ENCODE measurements at regions not wholly inside any gene's neighbourhood (a gene's known extent, or its start where the extent isn't known, plus 50 kb on each side); places are given as distances from the start of the nearest gene placed in this dataset.

DNA sequence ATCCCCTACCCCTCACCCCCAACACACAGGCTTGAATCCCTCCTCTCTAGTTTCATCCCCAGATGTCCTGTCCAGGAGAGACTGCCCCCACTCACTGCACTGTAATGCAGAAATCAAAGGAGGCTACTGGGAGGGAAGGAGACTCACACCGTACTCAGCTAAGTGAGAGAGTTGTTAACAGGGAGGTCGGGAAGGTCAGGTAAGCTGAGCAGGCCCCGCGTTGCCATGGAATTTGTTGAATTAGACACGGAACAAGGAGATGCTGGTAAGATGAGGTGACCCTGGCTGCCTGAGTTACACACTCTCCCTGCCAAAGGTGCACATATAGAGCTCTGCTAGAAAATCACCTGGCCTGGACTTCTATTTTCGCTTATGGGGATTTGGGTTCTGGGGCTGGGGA, 197.9 kb downstream of the NXPE2 start:
- no peak for DNase-seq (ENCODE audit: low read depth, low spot score)

DNA sequence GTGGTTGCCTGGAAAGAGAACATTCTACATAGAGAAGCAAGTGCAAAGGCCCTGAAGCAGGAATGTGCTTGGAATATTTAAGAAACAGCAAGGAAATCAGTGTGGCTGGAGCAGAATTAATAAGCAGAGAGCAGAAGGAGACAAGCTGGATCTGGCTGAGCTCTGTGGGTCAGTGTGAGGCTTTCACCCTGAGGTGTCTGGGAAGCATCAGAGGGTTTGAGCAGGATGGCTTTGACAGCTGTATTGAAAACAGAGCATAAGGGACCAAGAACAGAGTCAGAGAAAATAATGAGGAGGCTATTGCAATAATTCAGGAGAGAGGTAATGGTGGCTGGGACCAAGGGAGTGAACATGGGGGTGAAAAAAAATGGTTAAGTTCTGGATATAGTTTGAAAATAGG, 199.6 kb downstream of the NXPE2 start:
- no peak for DNase-seq (ENCODE audit: low read depth, low spot score)

DNA sequence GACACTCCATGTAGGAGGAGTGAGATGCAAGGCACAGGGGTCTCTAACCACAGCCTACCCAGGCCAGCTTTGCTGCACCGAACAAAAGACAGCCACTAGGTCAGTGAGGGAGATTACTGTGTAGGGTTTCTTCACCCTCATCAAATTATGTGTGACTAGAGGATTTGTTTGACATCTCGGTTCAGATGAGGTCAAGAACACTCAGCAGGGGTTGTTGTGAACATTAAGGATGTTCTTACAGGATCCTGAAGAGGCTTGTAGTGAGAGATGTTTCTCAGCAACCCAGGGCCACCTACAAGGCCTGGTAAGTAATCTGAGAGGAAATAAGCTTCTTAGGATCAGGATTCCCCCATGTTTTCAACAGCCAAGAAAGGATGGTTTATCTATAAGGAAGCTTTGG, 202.1 kb downstream of the NXPE2 start:
- DNase-seq (ENCODE audit: low read depth, low spot score): no peak

DNA sequence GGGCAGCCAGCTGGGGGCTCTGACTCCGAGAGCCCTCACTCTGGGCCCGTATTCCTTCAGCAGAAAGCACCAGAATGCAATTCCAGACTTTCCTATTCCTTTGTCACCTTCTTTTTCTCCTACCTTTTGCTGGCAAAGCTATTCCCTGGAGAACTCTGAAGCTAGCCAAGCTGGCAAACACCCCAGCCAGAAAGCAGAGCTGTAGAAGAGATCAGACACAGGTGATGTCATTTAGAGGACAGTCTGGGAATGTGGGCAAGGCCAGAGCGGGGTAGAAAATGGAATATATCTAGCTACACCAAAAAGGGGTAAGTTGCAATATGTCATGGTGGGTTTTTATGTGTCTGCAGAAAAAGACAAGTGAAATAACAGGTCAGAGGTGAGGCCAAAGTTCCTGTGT, 205.1 kb downstream of the NXPE2 start:
- DNase-seq (ENCODE audit: low read depth, low spot score): no peak

DNA sequence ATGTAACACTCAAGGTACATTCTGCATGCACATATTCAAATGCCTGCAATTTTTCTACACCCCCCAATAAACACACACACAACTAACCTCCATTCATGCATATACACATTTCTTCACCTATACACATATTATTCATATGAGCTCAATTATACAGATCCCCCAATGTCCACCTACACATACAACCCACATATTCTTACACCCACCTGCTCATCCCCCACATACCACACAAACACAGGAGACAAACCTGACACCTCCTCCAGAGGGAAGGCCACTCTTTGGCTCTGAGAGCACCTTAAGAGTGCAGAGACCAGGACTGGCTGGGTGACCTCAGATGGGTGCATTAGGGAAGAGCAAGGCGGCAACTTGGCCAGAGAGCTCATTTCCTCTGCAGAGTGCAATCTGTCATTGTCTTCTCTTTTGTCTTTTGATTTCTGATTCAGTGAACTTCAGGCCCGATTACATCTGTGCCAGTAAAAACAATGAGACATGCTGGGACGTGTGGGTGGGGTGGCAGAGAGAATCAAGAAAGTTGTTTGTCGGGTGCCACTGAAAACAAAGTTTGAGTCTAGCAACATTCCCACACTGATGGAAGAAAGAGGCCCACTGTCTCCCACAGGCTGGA, 208.4 kb downstream of the NXPE2 start:
- DNase-seq (ENCODE audit: low read depth, low spot score): no peak

DNA sequence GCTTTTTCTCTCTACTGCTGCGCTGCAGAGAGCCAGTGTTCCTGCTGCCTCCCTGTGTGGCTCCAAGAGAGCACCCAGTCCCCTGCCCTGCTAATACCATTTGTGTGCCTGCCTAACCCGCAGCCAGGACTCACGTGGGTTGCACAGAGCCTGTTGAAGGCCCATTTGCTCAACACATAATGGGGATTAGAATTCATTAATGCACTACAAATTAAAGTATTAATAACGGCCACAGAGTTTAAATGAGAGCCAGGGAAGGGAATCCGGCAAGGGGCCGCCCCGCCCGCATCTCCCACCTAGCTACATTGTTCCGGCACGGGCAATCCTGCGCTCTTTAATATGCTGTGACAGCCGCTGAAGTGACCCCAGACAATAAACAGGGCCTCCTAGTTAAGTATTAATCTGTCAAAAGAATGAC, 211.3 kb downstream of the NXPE2 start:
- no peak for DNase-seq (ENCODE audit: low read depth, low spot score)

DNA sequence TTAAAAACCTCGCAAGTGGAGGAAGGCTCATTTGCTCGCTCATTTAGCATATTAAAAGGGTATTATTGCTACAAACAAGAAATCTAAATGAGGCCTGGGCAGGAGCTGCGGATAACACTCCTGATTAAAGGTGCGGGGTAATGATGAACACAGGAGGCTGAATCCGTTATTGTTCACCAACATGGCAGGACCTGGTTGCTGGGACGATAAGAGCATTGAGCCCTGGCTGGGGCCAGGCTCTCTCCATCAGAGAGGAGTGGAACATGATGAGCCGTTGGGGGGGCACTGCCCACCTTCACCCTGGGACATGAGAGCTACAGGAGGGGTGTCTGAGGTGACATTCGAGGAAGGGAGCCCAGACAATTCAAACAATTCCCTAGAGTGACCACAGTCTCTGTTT, 211.7 kb downstream of the NXPE2 start:
- DNase-seq (ENCODE audit: low read depth, low spot score): no peak

DNA sequence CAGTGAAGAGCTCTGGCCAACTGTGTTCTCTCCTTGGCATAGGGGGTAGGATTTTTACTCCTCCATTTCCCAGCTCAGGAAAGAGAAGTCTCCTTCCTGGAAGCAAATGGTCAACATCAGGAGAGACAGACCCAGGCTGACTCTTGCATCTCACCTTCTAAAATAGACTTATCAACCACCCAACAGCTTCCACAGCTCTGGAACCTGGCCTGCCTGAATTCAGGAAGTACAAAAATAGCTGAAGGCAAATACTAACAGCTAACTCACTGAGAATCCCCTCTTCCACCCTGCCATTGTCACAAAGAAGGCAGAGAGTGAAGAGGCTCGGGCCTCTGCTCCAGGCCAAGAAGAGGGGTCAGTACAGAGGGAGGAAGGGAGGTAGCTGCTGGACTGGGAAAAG, 213.6 kb downstream of the NXPE2 start:
- no peak for DNase-seq (ENCODE audit: low read depth, low spot score)

DNA sequence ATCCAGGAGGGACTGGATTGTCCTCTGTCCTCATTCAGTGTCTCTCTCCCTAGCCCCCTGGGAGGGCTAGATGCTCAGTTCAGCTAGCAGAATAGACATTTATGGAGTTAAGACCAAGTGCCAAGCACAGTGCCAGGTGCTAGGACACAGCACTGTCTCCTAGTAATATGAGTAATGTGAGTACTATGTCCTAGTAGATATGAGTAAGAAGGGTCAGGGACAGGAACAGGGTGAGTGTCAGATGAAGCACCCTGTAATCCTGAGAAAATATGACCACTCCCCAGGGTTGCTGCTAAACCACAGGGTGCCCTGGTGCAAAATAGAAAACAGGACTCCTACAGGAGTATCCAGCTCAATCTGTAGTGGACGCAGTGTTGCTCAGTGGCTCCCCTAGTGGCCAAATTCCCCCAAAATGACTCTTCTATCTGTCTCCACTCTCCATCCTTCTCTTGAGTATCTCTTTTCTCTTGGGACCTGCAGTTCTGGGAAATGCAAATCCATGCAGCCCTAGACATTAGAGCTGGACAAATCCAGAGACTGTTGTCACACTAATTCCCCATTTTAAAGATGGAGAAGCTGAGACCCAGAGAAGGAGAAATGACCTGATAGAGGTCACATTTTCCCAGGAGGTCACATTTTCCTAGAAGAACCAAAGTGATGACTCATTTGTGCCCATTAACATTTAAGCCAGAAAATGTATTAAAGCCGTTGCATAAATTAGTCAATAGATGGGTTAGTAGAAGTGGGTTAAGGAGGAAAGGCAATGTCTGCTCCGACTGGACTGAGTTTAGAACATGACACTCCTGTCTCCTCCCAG, 214.3 kb downstream of the NXPE2 start:
- no peak for DNase-seq (ENCODE audit: low read depth, low spot score)

DNA sequence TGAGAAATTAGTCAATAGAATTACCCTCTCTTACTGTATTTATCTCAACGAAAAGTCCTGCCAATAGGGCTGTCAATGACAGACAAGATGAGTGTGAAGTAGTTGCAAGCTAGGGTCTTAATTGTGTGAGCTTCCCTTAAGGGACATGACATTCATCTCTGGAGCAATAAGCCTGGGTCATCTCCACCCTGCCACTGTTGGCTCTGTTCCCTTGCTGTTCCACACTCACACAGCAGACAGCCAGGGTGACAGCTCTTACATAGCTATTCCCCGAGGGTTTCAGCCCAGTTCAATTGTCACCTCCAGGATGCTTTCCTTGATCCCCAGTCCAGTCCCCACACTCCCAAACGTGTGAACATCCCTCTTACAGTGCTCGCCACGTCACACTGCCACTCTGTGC, 215.0 kb downstream of the NXPE2 start:
- DNase-seq (ENCODE audit: low read depth, low spot score): no peak

DNA sequence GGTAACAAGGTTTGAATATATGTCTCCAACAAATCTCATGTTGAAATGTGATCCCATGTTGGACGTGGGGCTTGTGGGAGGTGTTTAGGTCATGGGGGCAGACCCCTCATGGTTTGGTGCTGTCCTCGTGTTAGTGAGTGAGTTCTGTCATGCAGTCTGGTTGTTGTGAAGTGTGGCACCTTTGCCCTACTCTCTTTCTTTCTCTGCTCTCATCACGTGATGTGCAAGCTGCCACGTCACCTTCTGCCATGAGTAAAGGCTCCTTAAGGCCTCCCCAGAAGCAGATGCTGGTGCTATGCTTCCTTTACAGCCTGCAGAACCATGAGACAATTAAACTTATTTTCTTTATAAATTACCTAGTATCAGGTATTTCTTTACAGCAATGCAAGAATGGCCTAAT, 218.3 kb downstream of the NXPE2 start:
- no peak for DNase-seq (ENCODE audit: low read depth, low spot score)

DNA sequence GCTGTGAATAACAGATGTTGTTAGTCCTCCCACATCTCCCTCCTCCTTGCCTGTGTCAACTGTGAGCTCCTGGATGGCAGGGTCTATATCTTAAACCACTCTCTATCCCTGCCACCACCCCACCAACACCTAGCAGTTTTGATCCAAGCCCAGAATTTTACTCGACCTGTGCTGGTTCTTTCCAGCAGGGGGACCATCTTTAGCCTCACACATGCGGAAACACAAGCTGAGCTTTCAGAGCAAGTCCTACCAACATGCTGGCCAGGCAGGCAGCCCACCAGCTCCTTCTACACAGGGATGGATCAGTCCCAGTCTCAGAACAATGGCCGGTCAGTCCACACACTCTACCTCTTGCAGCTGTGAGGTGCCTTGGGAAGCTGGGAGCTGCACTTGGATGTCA, 231.5 kb downstream of the NXPE2 start:
- no peak for DNase-seq (ENCODE audit: low read depth, low spot score)

DNA sequence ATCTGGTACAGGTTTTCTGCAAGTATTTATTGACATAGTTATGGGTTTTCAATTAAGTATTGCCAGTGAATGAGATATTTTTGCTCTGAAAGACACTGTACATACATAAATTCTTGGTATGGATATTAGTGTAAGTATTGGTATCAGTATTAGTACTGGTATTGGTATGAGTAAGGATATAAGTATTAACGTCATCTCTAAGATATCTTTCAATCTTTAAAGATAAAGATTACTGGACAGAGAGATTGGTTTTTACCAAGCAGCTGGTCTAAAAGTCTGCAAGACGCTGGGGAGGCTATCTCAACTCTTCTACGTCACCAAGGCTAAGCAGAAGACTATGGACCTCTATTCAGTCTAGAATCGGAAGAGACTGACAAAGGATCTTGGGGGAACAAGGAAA, 234.5 kb downstream of the NXPE2 start:
- DNase-seq (ENCODE audit: low read depth, low spot score): no peak

DNA sequence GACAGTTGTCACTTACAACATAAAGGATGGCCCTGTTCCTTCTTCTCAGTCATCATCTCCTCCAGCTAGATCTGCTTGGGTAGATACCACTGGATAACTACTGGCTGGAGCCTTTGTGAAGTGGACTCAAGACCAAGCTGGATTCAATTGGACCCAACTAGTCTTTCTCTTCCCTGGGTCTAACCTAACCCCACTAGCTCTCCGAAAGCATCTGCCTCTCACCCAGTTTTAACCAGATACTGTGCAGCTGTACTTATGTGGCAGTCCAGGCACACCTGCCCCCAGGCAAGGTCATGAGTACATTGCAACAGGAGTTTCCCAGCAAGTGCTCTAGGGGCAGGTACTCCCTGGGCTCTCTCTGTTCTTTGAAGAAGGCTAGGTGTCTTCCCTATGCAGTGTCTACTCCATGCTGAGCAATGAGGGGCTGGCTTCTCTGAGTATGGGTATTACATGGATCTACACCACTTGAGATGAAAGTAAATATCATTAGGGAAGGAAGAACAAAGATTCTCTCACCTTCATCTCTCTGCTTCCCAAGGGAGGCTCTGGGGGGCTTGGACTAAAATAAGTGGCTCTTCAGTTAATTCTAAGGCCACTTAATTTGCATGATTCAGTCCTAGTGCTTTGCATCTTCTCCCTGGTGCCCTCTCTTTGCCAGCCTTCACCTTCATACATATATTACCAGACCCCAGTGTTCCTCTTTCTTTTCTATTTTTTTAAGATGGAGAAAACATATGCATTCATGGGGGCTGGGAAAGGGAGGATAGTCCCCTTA, 236.1 kb downstream of the NXPE2 start:
- no peak for DNase-seq (ENCODE audit: low read depth, low spot score)

DNA sequence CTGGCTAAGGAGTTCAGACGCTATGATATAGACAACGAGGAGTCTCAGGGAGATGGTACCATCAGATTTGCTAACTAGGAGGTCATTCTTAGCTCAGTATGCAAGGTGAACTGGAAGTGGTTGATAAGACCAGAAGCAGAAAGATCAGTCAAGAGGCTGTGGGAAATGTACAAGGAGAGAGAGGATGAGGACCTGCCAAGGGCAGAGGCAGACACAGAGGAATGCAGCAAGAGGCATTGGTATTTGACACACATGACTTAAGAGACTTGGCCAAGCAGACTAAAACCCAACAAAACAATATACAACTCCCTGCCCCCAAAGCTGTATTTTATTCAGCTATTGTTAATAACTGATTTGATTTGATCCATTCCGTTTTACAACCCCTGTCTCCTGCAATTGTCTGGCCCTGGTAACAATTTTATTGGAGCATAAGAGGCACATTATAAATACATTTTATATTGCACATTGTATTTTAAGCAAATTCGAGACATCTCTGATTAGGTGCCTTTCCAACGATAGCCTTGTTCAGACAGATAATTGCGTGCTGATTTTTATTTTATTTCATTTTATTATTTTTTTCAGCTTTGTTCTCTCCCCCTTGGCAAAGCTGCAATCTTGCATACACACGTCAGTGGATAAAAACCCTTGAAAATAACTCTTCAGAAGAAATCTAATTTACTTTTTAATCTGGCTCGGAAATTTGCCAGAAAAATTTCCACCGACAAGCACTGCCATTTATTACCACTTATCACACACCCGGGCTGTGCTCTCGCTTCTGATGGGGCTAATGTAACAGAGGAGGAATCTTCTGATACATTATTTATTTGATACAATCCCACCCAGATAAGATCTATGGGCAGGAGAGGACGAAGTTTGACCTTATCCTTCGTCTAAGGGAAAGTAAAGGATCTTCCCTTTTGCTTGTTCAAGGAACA, 237.8 kb downstream of the NXPE2 start:
- DNase-seq (ENCODE audit: low read depth, low spot score): no peak

DNA sequence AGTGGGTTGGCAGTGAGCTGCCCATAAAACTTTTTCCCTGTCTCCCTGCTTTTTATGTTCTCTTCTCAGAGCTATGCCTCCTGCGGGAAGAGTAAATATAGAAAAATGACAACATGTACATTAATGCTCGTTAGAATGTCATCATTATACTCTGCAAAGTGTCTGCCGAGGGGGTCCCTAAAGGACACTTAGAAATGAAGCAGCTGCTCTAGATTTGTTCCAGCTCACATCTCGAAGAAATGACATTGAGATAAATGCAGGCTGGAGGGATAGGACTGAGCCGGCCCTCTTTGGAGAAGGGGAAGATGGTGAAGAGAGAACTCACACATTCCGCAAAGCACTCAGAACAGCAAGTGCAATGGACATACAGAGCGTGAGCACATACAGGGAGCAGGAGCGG, 240.0 kb downstream of the NXPE2 start:
- no peak for DNase-seq (ENCODE audit: low read depth, low spot score)

DNA sequence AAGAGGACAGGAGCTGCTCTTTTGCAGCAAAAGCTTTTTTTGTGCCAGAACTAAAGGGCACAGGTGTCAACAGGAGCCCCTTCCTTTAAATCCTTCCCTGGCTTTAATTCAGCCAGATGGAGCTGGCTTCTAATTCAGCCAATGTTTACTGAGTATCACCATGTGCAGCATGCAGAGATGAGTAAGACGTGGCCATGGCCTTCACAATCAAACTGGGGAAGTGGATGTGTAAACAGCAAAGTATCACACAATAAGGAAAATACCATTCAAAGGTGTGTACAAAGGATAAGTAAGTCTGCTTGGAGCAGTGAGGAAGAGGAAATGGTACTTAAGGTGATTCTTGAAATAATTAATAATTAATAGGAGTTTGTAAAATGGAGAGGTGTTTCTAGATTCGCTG, 243.4 kb downstream of the NXPE2 start:
- DNase-seq (ENCODE audit: low read depth, low spot score): no peak

DNA sequence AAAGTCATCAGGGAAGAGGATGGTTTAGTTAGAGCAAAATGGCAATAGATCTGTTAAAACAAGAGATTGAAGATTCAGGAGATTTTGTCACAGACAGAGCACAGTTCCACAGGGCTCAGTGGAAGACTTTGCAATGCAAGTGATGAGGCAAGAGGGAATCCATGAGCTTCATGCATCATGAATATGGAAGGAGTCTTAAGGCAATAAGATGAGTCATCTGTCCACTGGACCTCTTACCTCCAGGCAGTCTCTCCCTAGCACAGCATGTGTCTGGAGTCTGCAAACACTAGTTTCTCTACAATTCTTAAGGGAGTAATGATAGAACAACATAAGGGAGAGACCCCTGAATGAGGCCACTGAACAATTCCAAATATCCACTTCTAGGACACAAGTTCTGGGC, 245.7 kb downstream of the NXPE2 start:
- DNase-seq (ENCODE audit: low read depth, low spot score): no peak

DNA sequence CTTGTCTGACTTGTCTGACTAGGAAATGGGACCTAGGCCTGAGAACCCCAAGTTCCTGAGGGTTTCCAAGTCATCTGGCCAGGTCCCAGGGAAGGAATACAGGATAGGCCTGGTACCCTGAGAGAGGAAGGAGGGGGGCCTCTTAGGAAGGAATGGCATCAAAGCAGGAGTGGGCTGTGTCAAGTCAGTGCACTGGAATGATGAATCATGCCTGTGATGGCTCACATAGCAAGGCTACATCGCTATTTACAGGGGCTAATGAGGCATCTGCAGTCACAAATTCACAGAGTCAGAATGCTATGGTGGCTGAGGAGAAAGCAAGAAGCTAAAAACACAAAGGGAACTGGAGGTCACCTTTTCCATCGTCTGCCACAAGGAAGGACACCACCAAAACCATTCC, 247.3 kb downstream of the NXPE2 start:
- DNase-seq (ENCODE audit: low read depth, low spot score): no peak

DNA sequence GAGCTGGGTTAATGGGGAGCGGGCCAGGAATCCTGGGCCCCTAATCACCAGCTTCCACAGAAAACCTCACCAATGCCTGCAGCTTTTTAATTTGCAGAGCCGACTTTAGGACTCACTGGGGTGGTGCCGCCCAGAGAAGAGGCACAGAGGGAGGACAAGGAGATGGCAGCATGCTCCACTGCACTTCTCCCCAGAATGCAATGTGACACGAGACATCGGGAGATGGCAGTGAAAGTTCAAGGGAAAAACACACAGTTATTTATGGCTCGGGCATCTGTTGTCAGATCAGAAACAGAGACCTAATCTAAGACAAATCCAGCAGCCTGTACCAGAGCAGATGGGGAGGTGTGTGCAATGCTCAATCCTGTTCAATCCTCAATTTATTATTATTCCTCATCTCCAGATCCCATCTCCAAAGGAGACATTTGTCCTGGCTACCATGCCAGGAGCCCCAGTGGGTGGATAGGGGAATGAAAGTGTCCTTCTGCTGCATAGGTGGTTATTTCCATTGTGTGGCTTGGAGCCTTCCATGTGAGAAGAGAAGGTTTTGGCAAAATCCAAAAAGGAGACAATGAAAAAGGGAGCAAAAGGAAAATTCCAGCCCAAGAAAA, 250.0 kb downstream of the NXPE2 start:
- no peak for DNase-seq (ENCODE audit: low read depth, low spot score)

DNA sequence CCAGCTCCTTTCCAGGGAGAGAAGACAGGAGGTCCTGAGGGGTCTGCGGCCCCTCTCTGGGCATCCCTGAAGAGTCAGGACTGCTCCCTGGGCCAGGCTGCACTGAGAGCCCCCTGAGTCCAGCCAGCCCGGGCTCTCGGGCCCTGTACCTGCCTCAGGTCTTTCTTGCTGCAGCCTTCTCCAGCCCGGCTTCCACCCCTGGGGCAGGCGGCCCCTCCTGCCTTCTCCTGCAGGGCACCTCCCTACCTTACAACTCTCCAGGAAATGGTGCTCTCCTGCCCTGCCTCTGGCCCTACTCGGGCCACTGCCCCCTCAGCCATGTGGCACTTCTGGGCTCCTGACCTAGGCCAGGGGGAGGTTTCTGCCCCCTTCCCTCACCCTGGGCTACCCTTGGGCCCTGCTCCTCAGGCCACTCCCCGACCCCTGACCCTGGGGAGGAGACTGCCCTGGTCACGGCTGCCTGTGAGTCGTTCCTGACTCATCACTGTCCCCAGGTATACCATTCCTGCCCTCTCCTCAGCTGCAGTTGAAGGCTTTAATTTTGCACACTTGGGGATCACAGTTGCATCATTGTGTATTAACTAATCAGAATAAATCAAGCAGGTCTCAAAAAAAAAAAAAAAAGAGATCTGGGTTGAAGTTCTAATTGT, 251.1 kb downstream of the NXPE2 start:
- no peak for DNase-seq (ENCODE audit: low read depth, low spot score)
